ENCODE measurements at regions not wholly inside any gene's neighbourhood (a gene's known extent, or its start where the extent isn't known, plus 50 kb on each side); places are given as distances from the start of the nearest gene placed in this dataset.

DNA sequence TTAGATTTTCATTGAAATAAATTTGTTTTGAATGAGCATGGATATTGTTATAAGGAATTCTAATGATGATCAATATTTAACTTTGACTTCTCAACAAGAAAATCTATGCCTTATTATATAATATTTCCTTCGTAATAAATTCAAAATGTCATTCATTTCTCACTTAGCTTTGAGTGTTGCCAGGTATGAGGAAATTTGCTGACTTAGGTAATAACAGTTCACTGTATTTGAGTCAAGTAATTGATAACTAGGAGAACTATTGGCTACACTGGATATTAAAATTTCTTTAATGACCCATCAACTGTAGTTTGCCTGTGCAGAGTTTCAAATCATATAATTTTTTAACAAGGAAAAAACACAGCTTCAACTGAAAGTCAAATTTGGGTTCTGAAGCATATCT is 746.6 kb downstream of the SLITRK5 start:
- TF ChIP-seq, protein P1, sequence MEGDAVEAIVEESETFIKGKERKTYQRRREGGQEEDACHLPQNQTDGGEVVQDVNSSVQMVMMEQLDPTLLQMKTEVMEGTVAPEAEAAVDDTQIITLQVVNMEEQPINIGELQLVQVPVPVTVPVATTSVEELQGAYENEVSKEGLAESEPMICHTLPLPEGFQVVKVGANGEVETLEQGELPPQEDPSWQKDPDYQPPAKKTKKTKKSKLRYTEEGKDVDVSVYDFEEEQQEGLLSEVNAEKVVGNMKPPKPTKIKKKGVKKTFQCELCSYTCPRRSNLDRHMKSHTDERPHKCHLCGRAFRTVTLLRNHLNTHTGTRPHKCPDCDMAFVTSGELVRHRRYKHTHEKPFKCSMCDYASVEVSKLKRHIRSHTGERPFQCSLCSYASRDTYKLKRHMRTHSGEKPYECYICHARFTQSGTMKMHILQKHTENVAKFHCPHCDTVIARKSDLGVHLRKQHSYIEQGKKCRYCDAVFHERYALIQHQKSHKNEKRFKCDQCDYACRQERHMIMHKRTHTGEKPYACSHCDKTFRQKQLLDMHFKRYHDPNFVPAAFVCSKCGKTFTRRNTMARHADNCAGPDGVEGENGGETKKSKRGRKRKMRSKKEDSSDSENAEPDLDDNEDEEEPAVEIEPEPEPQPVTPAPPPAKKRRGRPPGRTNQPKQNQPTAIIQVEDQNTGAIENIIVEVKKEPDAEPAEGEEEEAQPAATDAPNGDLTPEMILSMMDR (IDR thresholded peaks at IDR 0.05; ENCODE audit: poor library complexity) = no peak
- TF ChIP-seq EZH2 (IDR thresholded peaks at IDR 0.05; ENCODE audit: borderline replicate concordance) = no peak
- no peak for TF ChIP-seq EZH2phosphoT487 (IDR thresholded peaks at IDR 0.05; ENCODE audit: low read depth, severe bottlenecking, unreplicated experiment)
